ENCODE measurements at regions not wholly inside any gene's neighbourhood (a gene's known extent, or its start where the extent isn't known, plus 50 kb on each side); places are given as distances from the start of the nearest gene placed in this dataset.

- no peak for TF ChIP-seq CTCF (IDR thresholded peaks at IDR 0.05; ENCODE audit: insufficient read depth, low read depth, low read length)
- no peak for TF ChIP-seq EZH2 (IDR thresholded peaks at IDR 0.05; ENCODE audit: insufficient read depth, low read length)
These were observed 1370.1 kb upstream of the CRIM1 start for GRCh38 chr2:34985474-34985873.
